SK-N-SH (cell line): ENCODE measurements at regions not wholly inside any gene's neighbourhood (a gene's known extent, or its start where the extent isn't known, plus 50 kb on each side); places are given as distances from the start of the nearest gene placed in this dataset.

Experiments
- EP300 ChIP-seq, 2 experiments: IDR thresholded peaks; 2 replicates each; pipeline versions ENCODE4 v1.4.0 to v1.6.1; 2012; ENCODE audit warnings: borderline replicate concordance in 1 of 2, low read depth in 1 of 2, low read length in 1 of 2
- TF ChIP-seq, protein P1 (sequence below): fragments of 150-350 bp; IDR thresholded peaks from 2 replicates; pipeline ENCODE4 v1.6.1; 2017; ENCODE audit warnings: antibody characterized with exemption, low read length, low read depth, borderline replicate concordance

DNA sequence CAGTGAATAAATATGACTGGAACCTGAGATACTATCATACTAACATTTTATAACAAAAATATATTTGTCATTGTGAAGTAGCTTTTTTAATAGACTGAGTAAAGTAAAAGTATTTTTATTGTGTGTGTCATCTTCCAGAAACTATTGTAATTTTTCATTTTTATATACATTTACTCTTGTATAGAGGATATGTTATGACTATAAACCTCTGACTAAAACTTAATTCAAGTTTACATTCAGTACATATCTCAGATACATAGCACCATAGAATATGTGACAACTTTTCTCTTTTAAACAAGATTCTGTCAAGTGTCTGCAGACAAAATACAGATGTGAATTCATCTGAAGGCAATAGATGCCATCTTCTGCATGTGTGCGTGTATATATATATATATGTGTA is 704.3 kb downstream of the SLITRK1 start:
- no peak for TF ChIP-seq EP300 (IDR thresholded peaks at IDR 0.05; ENCODE audit: borderline replicate concordance in 1 of 2, low read depth in 1 of 2, low read length in 1 of 2)
- TF ChIP-seq, protein P1, sequence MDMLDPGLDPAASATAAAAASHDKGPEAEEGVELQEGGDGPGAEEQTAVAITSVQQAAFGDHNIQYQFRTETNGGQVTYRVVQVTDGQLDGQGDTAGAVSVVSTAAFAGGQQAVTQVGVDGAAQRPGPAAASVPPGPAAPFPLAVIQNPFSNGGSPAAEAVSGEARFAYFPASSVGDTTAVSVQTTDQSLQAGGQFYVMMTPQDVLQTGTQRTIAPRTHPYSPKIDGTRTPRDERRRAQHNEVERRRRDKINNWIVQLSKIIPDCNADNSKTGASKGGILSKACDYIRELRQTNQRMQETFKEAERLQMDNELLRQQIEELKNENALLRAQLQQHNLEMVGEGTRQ: no peak
